Large intestine (tissue), 3 donors: ENCODE measurements at regions not wholly inside any gene's neighbourhood (a gene's known extent, or its start where the extent isn't known, plus 50 kb on each side); places are given as distances from the start of the nearest gene placed in this dataset.

Source experiments
- DNase-seq, 2 donors: peaks; one replicate each; pipeline versions ENCODE4 v3.0.0 to v3.0.0-alpha.2; 2013
- H3K27ac ChIP-seq: one replicate; pipeline ENCODE4 v1.5.1; 2013; ENCODE audit warnings: low read length
- H3K27me3 ChIP-seq: 2 replicates; pipeline ENCODE4 v1.6.1; 2013; ENCODE audit warnings: low read length; ENCODE audit not compliant: control insufficient read depth, insufficient read depth
- H3K36me3 ChIP-seq: 2 replicates; pipeline ENCODE4 v1.6.1; 2013; ENCODE audit warnings: low read length; ENCODE audit not compliant: control insufficient read depth, insufficient read depth
- H3K4me1 ChIP-seq: one replicate; pipeline ENCODE4 v1.6.1; 2013; ENCODE audit warnings: low read length; ENCODE audit not compliant: control insufficient read depth, insufficient read depth
- H3K4me3 ChIP-seq: one replicate; pipeline ENCODE4 v1.5.1; 2013; ENCODE audit warnings: low read length
- H3K9me3 ChIP-seq: one replicate; pipeline ENCODE4 v1.6.1; 2013; ENCODE audit warnings: mild to moderate bottlenecking, low read depth, low read length, moderate library complexity; ENCODE audit not compliant: control insufficient read depth
- WGBS: methylation state at CpG from one replicate; pipeline ENCODE4 v1.1.5; 2013; ENCODE audit warnings: low lambda C conversion rate; ENCODE audit not compliant: insufficient coverage; 5-methylcytosine and 5-hydroxymethylcytosine counted together

- DNase-seq = peak; percentile 39 to 74
- H3K27me3 ChIP-seq = no peaks in the 10 kb centered on the region
- H3K9me3 ChIP-seq = no peaks in the 10 kb centered on the region
- no CpG with 5 or more reads among the region's 3 CpGs for WGBS
- H3K27ac ChIP-seq = no peak overlapping the region
- H3K4me1 ChIP-seq = no peaks in the 10 kb centered on the region
- H3K36me3 ChIP-seq = no peaks in the 10 kb centered on the region
- no peak overlapping the region for H3K4me3 ChIP-seq
Measured at GRCh38 chr4:96352051-96352517, 512.2 kb downstream of the PDHA2 start.

- peak; percentile 9 to 50 for DNase-seq
- H3K4me1 ChIP-seq = no peaks in the 10 kb centered on the region
- no peak overlapping the region for H3K27ac ChIP-seq
- no peaks in the 10 kb centered on the region for H3K27me3 ChIP-seq
- no peak overlapping the region for H3K4me3 ChIP-seq
- no peaks in the 10 kb centered on the region for H3K36me3 ChIP-seq
- H3K9me3 ChIP-seq = no peaks in the 10 kb centered on the region
- 0% methylated on average over 1 of the region's 2 CpGs for WGBS
Measured at GRCh38 chr4:96354036-96354712, 514.3 kb downstream of the PDHA2 start.

- no peaks in the 10 kb centered on the region for H3K9me3 ChIP-seq
- WGBS = no CpG with 5 or more reads among the region's 2 CpGs
- DNase-seq = no peak
- no peaks in the 10 kb centered on the region for H3K4me1 ChIP-seq
- H3K27me3 ChIP-seq = no peaks in the 10 kb centered on the region
- no peaks in the 10 kb centered on the region for H3K36me3 ChIP-seq
- H3K27ac ChIP-seq = no peak overlapping the region
- H3K4me3 ChIP-seq = no peak overlapping the region
Measured at GRCh38 chr4:96355414-96355813, 515.5 kb downstream of the PDHA2 start.

- DNase-seq = no peak
- Histone ChIP-seq H3K4me3 (no peak overlapping the region), H3K4me1 (no peaks in the 10 kb centered on the region), H3K27me3 (no peaks in the 10 kb centered on the region), H3K36me3 (no peaks in the 10 kb centered on the region), H3K27ac (no peak overlapping the region), H3K9me3 (no peaks in the 10 kb centered on the region)
- WGBS = 60% methylated on average over 2 of the region's 2 CpGs
Measured at GRCh38 chr4:96356591-96357370, 516.9 kb downstream of the PDHA2 start.

DNA sequence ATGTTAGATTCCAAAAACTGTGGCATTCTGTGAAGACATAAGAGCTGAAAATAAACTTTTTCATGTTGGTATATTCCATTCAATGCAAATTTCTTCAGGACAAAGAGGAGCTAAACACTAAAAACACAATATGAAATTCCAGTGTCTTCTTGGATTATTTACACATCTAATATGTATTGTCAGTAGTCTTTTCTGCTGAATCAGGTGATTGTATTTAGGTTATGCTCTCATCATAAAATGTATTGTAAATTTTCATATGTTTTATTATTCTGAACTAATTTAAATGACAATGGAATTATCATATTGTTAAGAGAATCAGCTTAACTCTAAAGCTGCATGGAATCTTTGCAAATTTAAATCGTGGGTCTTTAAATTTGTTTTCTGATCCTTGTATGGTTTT is 526.7 kb downstream of the PDHA2 start:
- Histone ChIP-seq H3K4me1 (no peaks in the 10 kb centered on the region), H3K27me3 (no peaks in the 10 kb centered on the region), H3K36me3 (no peaks in the 10 kb centered on the region), H3K9me3 (peaks cover 5% of the 10 kb centered on the region), H3K27ac (no peak overlapping the region), H3K4me3 (no peak overlapping the region)
- DNase-seq = no peak
- no CpG with 5 or more reads among the region's 1 CpG for WGBS

DNA sequence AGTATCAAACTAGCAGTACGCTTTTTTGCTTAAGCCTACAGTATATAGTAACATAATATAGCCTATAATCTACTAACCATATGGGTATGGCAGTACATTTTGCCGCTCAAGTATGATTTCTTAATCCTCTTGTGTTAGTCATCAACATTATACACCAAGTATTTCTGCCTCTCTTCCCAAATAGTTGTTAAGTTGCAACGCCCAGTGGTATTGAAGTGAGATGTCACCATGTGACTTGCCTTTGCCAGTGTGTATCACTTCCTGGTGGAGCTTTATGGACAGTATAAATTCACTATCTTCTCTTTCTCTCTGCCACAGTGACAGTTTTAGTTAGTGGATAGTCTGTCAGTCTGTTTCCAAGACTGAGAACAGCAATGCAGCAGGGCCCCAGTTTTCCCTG is 535.5 kb downstream of the PDHA2 start:
- Histone ChIP-seq H3K27me3 (no peaks in the 10 kb centered on the region), H3K4me3 (no peak overlapping the region), H3K4me1 (no peaks in the 10 kb centered on the region), H3K27ac (no peak overlapping the region), H3K9me3 (no peaks in the 10 kb centered on the region), H3K36me3 (no peaks in the 10 kb centered on the region)
- WGBS = 80% methylated on average over 1 of the region's 3 CpGs
- DNase-seq = no peak

DNA sequence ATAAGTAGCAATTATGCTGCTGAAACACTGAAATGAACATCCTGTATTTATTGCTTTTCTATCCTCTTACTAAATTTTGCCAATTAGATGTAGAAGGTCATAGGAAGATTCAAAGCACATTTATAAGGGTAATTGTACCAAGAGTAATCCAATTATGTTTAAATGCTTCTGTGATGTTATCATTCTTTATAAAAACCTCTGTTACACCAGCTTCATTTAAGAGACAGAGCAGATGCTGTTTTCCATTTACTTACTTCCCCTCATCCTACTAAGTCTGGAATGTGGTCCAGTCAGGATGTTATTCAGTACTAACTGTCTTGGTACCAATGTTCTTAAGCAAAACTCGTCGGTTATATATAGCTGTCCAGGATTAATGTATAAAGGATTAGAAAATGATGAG is 539.6 kb downstream of the PDHA2 start:
- H3K27ac ChIP-seq = no peak overlapping the region
- H3K27me3 ChIP-seq = no peaks in the 10 kb centered on the region
- WGBS = no CpG with 5 or more reads among the region's 2 CpGs
- no peaks in the 10 kb centered on the region for H3K36me3 ChIP-seq
- no peaks in the 10 kb centered on the region for H3K4me1 ChIP-seq
- H3K9me3 ChIP-seq = no peaks in the 10 kb centered on the region
- no peak overlapping the region for H3K4me3 ChIP-seq
- DNase-seq = no peak

- Histone ChIP-seq H3K4me1 (no peaks in the 10 kb centered on the region), H3K27ac (no peak overlapping the region), H3K4me3 (no peak overlapping the region), H3K9me3 (no peaks in the 10 kb centered on the region), H3K36me3 (no peaks in the 10 kb centered on the region), H3K27me3 (no peaks in the 10 kb centered on the region)
- DNase-seq = no peak
Measured at GRCh38 chr4:96380106-96380505, 540.2 kb downstream of the PDHA2 start.

- Histone ChIP-seq H3K27ac (no peak overlapping the region), H3K27me3 (no peaks in the 10 kb centered on the region), H3K9me3 (no peaks in the 10 kb centered on the region), H3K4me3 (no peak overlapping the region), H3K36me3 (no peaks in the 10 kb centered on the region), H3K4me1 (no peaks in the 10 kb centered on the region)
- DNase-seq = no peak
Measured at GRCh38 chr4:96383349-96383748, 543.5 kb downstream of the PDHA2 start.

DNA sequence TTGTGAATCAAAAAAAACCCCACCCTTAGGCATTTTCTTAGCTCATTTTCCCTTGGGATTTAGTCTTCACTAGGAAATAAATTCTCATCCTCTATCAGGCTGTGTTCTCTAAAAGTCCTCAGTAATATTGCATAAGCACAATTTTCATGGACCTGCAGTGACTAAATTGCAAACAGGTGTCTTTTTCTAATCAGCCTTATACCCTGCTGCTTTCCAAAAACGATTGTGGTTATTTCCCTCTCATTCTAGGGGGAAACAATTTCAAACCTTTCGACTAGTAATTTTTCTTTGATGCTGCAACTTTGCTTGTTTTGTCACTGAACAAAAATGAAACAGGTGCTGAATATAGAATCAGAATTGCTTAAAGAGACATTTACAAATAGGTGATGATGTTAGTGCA is 549.9 kb downstream of the PDHA2 start:
- Histone ChIP-seq H3K27me3 (no peaks in the 10 kb centered on the region), H3K4me1 (no peaks in the 10 kb centered on the region), H3K36me3 (no peaks in the 10 kb centered on the region), H3K27ac (no peak overlapping the region), H3K4me3 (no peak overlapping the region), H3K9me3 (no peaks in the 10 kb centered on the region)
- DNase-seq = no peak
- WGBS = 80% methylated on average over 1 of the region's 2 CpGs

GRCh38 chr4:96390404-96390803 is 550.5 kb downstream of the PDHA2 start:
- no peak for DNase-seq
- no peaks in the 10 kb centered on the region for H3K27me3 ChIP-seq
- H3K4me1 ChIP-seq = no peaks in the 10 kb centered on the region
- no peak overlapping the region for H3K27ac ChIP-seq
- WGBS = 71% methylated on average over 4 of the region's 5 CpGs
- H3K4me3 ChIP-seq = no peak overlapping the region
- H3K36me3 ChIP-seq = no peaks in the 10 kb centered on the region
- no peaks in the 10 kb centered on the region for H3K9me3 ChIP-seq
